Endothelial cell of umbilical vein (primary cell): ENCODE measurements at regions not wholly inside any gene's neighbourhood (a gene's known extent, or its start where the extent isn't known, plus 50 kb on each side); places are given as distances from the start of the nearest gene placed in this dataset.

ENCODE experiments used
- EZH2 ChIP-seq: IDR thresholded peaks from 2 replicates; pipeline ENCODE4 v1.6.1; 2012; ENCODE audit warnings: borderline replicate concordance, low read depth, mild to moderate bottlenecking, moderate library complexity, low read length, inconsistent platforms; ENCODE audit not compliant: severe bottlenecking
- JUN ChIP-seq: IDR thresholded peaks from 2 replicates; pipeline ENCODE4 v1.6.1; 2011; ENCODE audit warnings: borderline replicate concordance, low read depth; ENCODE audit not compliant: insufficient read length, insufficient read depth
- POLR2A ChIP-seq: IDR thresholded peaks from 2 replicates; pipeline ENCODE4 v1.6.1; 2012; ENCODE audit warnings: low read depth, mild to moderate bottlenecking, control low read depth, low read length
- POLR2AphosphoS5 ChIP-seq: IDR thresholded peaks from 2 replicates; pipeline ENCODE4 v1.6.1; 2012; ENCODE audit warnings: low read depth, mild to moderate bottlenecking, control low read depth, low read length, moderate library complexity; ENCODE audit not compliant: insufficient read depth
- TF ChIP-seq, protein P1 (sequence below), 2 donors: IDR thresholded peaks; 1 replicate in 1 of 2; 2 replicates in 1 of 2; pipeline ENCODE4 v1.5.1; 2011; ENCODE audit warnings: low read length in 2 of 2, mild to moderate bottlenecking in 2 of 2, moderate library complexity in 2 of 2, control low read depth in 1 of 2, inconsistent platforms in 1 of 2, low read depth in 1 of 2; ENCODE audit not compliant: insufficient read depth in 1 of 2; ENCODE audit errors: extremely low read depth in 1 of 2
- TF ChIP-seq, protein P2 (sequence below): IDR thresholded peaks from 2 replicates; pipeline ENCODE4 v1.6.1; 2011; ENCODE audit not compliant: insufficient read depth, insufficient read length

DNA sequence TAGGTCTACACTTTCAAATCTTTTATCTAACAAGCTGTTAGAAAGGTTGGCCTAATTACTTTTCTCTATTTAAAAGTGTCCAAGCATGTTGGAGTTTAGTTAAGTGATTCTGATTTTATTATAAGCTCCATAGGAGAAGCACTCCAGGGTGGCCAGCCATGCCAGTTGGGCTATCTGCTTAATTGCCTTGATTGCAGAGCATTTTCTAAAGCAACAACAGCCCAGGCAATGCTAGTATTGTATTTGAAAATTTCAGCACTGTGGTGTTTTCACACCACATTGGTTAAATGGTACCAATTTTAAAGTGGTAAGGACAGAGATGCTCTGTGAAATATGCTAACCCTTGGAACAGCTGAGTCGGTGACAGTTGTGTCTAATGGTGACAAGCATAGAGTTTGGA is 510.5 kb upstream of the CDH8 start:
- TF ChIP-seq, protein P1, sequence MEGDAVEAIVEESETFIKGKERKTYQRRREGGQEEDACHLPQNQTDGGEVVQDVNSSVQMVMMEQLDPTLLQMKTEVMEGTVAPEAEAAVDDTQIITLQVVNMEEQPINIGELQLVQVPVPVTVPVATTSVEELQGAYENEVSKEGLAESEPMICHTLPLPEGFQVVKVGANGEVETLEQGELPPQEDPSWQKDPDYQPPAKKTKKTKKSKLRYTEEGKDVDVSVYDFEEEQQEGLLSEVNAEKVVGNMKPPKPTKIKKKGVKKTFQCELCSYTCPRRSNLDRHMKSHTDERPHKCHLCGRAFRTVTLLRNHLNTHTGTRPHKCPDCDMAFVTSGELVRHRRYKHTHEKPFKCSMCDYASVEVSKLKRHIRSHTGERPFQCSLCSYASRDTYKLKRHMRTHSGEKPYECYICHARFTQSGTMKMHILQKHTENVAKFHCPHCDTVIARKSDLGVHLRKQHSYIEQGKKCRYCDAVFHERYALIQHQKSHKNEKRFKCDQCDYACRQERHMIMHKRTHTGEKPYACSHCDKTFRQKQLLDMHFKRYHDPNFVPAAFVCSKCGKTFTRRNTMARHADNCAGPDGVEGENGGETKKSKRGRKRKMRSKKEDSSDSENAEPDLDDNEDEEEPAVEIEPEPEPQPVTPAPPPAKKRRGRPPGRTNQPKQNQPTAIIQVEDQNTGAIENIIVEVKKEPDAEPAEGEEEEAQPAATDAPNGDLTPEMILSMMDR (IDR thresholded peaks at IDR 0.05; ENCODE audit: extremely low read depth in 1 of 2, insufficient read depth in 1 of 2, low read depth in 1 of 2, low read length in 2 of 2): no peak
- no peak for TF ChIP-seq EZH2
- TF ChIP-seq, protein P2, sequence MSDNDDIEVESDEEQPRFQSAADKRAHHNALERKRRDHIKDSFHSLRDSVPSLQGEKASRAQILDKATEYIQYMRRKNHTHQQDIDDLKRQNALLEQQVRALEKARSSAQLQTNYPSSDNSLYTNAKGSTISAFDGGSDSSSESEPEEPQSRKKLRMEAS: no peak
- no peak for TF ChIP-seq POLR2A
- TF ChIP-seq POLR2AphosphoS5: no peak
- TF ChIP-seq JUN: no peak
